CD14-positive monocyte (primary cell): ENCODE measurements at regions not wholly inside any gene's neighbourhood (a gene's known extent, or its start where the extent isn't known, plus 50 kb on each side); places are given as distances from the start of the nearest gene placed in this dataset.

Experiments used
- DNase-seq, 3 donors: peaks; one replicate each; pipeline ENCODE4 v3.0.0-alpha.2; 2011 to 2022
- H2AFZ ChIP-seq: 2 replicates; pipeline ENCODE4 v1.6.0; 2012; ENCODE audit warnings: mild to moderate bottlenecking, low read depth, low read length, inconsistent platforms; ENCODE audit not compliant: insufficient read depth, poor library complexity, severe bottlenecking
- H3K27ac ChIP-seq, 2 donors: 1 replicate in 1 of 2; 2 replicates in 1 of 2; pipeline ENCODE4 v1.5.1; 2012 to 2013; ENCODE audit warnings: low read length in 2 of 2, control low read depth in 1 of 2, inconsistent platforms in 1 of 2, low read depth in 1 of 2, mild to moderate bottlenecking in 1 of 2
- H3K27me3 ChIP-seq, 2 donors: one replicate each; pipeline versions ENCODE4 v1.6.0 to v1.6.1; 2011 to 2013; ENCODE audit warnings: low read length in 2 of 2; ENCODE audit not compliant: control insufficient read depth in 2 of 2, insufficient read depth in 2 of 2
- H3K36me3 ChIP-seq, 2 donors: replicated peaks in 1 of 2; 1 replicate in 1 of 2; 2 replicates in 1 of 2; pipeline versions ENCODE4 v1.5.1 to v1.6.1; 2012 to 2013; ENCODE audit warnings: low read length in 2 of 2, control low read depth in 1 of 2, inconsistent platforms in 1 of 2, mild to moderate bottlenecking in 1 of 2; ENCODE audit not compliant: insufficient read depth in 2 of 2, control insufficient read depth in 1 of 2
- H3K4me1 ChIP-seq, 2 donors: 1 replicate in 1 of 2; 2 replicates in 1 of 2; pipeline versions ENCODE4 v1.5.1 to v1.6.1; 2012 to 2013; ENCODE audit warnings: low read length in 2 of 2, control low read depth in 1 of 2, inconsistent platforms in 1 of 2, mild to moderate bottlenecking in 1 of 2, moderate library complexity in 1 of 2; ENCODE audit not compliant: insufficient read depth in 2 of 2, control insufficient read depth in 1 of 2
- H3K4me2 ChIP-seq: replicated peaks from 2 replicates; pipeline ENCODE3; 2012; ENCODE audit warnings: low read length, moderate library complexity, mild to moderate bottlenecking; ENCODE audit not compliant: poor library complexity, severe bottlenecking; ENCODE audit errors: extremely low read depth
- H3K4me3 ChIP-seq, 3 experiments: fragments of 200-600 bp in 1 of 3; sonication (generic) in 1 of 3; replicated peaks in 1 of 3; 1 replicate in 2 of 3; 2 replicates in 1 of 3; pipeline ENCODE4 v1.5.1; 2011 to 2013; ENCODE audit warnings: low read length in 3 of 3, mild to moderate bottlenecking in 3 of 3, control low read depth in 2 of 3, low read depth in 2 of 3, inconsistent platforms in 1 of 3, moderate library complexity in 1 of 3
- H3K79me2 ChIP-seq: 2 replicates; pipeline ENCODE4 v1.6.0; 2012; ENCODE audit warnings: mild to moderate bottlenecking, control low read depth, inconsistent platforms, low read length, moderate library complexity; ENCODE audit not compliant: insufficient read depth
- H3K9ac ChIP-seq: 2 replicates; pipeline ENCODE4 v1.6.0; 2017; ENCODE audit warnings: low read length, mild to moderate bottlenecking; ENCODE audit not compliant: insufficient read depth, poor library complexity, severe bottlenecking
- H3K9me3 ChIP-seq, 2 donors: replicated peaks in 1 of 2; 1 replicate in 1 of 2; 2 replicates in 1 of 2; pipeline versions ENCODE4 v1.5.1 to v1.6.1; 2012 to 2013; ENCODE audit warnings: low read length in 2 of 2, control low read depth in 1 of 2; ENCODE audit not compliant: control insufficient read depth in 1 of 2, insufficient read depth in 1 of 2
- H4K20me1 ChIP-seq: 2 replicates; pipeline ENCODE4 v1.6.0; 2012; ENCODE audit warnings: mild to moderate bottlenecking, low read length, control low read depth, moderate library complexity; ENCODE audit not compliant: insufficient read depth
- H3K27ac Mint-ChIP-seq, 7 donors: one replicate each; pipeline ENCODE4 v1.8.0; 2020; ENCODE audit warnings: mild to moderate bottlenecking in 7 of 7, mixed read lengths in 7 of 7, moderate library complexity in 6 of 7, inconsistent platforms in 2 of 7
- H3K27me3 Mint-ChIP-seq, 3 donors: one replicate each; pipeline ENCODE4 v1.8.0; 2021 to 2022; ENCODE audit warnings: low read depth in 3 of 3, mild to moderate bottlenecking in 3 of 3, mixed read lengths in 3 of 3, moderate library complexity in 3 of 3, inconsistent platforms in 1 of 3
- H3K36me3 Mint-ChIP-seq, 2 donors: one replicate each; pipeline ENCODE4 v1.8.0; 2020; ENCODE audit warnings: mixed read lengths in 2 of 2, inconsistent platforms in 1 of 2, mild to moderate bottlenecking in 1 of 2
- H3K4me1 Mint-ChIP-seq: one replicate; pipeline ENCODE4 v1.8.0; 2020; ENCODE audit warnings: mild to moderate bottlenecking, mixed read lengths
- H3K4me3 Mint-ChIP-seq, 2 donors: one replicate each; pipeline ENCODE4 v1.8.0; 2020; ENCODE audit warnings: mild to moderate bottlenecking in 2 of 2, mixed read lengths in 2 of 2, moderate library complexity in 1 of 2
- H3K9me3 Mint-ChIP-seq, 7 donors: one replicate each; pipeline ENCODE4 v1.8.0; 2020 to 2022; ENCODE audit warnings: mixed read lengths in 7 of 7, mild to moderate bottlenecking in 6 of 7, moderate library complexity in 6 of 7, inconsistent platforms in 2 of 7
- WGBS: methylation state at CpG from one replicate; pipeline ENCODE4 v1.1.5; 2013; ENCODE audit warnings: missing lambda C conversion rate; ENCODE audit not compliant: insufficient coverage; 5-methylcytosine and 5-hydroxymethylcytosine counted together
- intact Hi-C, 2 donors: fragments of 100-400 bp; cut with micrococcal nuclease; formaldehyde crosslinking; loops; one replicate each; pipeline versions ENCODE4 v1.15.0 to v1.15.1; 2023
- TF ChIP-seq, protein P1 (sequence below): fragments of 200-600 bp; IDR thresholded peaks from one replicate; pipeline ENCODE4 v1.8.0; 2022; ENCODE audit warnings: antibody characterized with exemption, mild to moderate bottlenecking

DNA sequence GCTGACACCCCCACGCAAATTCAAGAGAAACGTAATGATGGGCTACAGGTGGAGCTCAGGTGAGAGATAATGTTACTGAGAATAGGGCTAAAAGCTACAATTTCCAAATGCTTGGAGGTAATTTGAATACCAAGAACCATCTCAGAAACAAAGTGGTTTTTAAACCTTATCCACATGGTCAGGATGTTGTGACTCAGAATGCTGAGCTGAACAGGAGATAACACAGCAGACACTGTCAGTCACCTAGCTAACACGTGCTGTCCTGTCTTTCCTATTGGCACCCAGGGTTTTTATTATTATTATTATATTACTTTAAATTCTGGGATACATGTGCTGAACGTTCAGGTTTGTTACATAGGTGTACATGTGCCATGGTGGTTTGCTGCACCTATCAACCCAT is 233.0 kb upstream of the MAF start:
- no peak overlapping the region for H2AFZ ChIP-seq

DNA sequence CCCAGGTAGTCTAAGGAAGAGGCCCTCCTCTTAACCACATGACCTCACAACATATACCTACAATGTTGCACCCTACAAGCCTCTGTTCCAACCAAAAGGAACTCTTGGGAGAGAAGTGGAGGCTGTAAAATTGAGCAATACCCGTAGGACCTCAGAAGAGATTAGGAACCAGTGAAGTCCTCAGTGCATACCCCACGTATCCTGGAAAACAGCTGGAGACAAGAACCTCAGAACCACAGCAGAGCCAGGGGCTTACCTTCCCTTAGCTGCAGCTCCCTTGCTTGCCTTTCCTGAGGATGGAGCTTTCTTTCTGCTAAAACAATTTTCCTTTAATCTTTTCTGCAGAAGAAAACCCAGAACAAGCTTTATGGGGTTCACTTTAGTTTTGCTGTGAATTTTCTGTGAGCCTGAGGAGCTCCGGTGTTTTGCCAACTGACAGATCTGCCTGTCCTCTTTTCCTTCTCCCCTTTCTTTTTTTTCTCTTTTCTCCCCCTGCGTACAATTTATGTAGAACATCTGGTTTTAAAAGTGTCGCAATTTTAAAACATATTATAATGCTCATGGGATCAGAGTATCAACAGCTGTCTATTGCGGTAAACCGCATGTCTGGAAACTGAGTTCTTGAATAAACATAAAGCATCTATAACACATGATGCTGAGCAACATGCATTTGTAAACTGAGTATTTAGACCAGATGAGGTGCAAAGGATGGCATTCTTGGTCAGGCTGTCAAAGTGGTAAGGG is 226.4 kb upstream of the MAF start:
- H3K4me3 ChIP-seq: no peak overlapping the region
- TF ChIP-seq, protein P1, sequence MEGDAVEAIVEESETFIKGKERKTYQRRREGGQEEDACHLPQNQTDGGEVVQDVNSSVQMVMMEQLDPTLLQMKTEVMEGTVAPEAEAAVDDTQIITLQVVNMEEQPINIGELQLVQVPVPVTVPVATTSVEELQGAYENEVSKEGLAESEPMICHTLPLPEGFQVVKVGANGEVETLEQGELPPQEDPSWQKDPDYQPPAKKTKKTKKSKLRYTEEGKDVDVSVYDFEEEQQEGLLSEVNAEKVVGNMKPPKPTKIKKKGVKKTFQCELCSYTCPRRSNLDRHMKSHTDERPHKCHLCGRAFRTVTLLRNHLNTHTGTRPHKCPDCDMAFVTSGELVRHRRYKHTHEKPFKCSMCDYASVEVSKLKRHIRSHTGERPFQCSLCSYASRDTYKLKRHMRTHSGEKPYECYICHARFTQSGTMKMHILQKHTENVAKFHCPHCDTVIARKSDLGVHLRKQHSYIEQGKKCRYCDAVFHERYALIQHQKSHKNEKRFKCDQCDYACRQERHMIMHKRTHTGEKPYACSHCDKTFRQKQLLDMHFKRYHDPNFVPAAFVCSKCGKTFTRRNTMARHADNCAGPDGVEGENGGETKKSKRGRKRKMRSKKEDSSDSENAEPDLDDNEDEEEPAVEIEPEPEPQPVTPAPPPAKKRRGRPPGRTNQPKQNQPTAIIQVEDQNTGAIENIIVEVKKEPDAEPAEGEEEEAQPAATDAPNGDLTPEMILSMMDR: no peak
- no peaks in the 10 kb centered on the region for H3K36me3 Mint-ChIP-seq
- intact Hi-C loops: no loop called here
- no peaks in the 10 kb centered on the region for H3K27me3 Mint-ChIP-seq
- H3K79me2 ChIP-seq: no peaks in the 10 kb centered on the region
- H3K9ac ChIP-seq: no peak overlapping the region
- H3K9me3 Mint-ChIP-seq: peaks cover 0 to 2% (median 0%) of the 10 kb centered on the region in 7 donors
- H4K20me1 ChIP-seq: no peaks in the 10 kb centered on the region
- H3K4me1 ChIP-seq: no peaks in the 10 kb centered on the region
- 69% methylated on average over 2 of the region's 7 CpGs for WGBS
- no peak overlapping the region for H3K27ac ChIP-seq
- no peaks in the 10 kb centered on the region for H3K4me1 Mint-ChIP-seq
- H2AFZ ChIP-seq: no peak overlapping the region
- no peak overlapping the region for H3K27ac Mint-ChIP-seq
- DNase-seq: no peak
- no peaks in the 10 kb centered on the region for H3K9me3 ChIP-seq
- no peaks in the 10 kb centered on the region for H3K27me3 ChIP-seq
- no peaks in the 10 kb centered on the region for H3K36me3 ChIP-seq
- H3K4me3 Mint-ChIP-seq: no peak overlapping the region
- H3K4me2 ChIP-seq: no peak overlapping the region

More for the DNA sequence above, 233.0 kb upstream of the MAF start:
- Histone ChIP-seq H3K79me2 (no peaks in the 10 kb centered on the region), H3K4me3 (no peak overlapping the region), H3K9me3 (no peaks in the 10 kb centered on the region), H3K9ac (no peak overlapping the region), H3K4me2 (no peak overlapping the region), H3K36me3 (no peaks in the 10 kb centered on the region), H3K4me1 (no peaks in the 10 kb centered on the region), H3K27me3 (no peaks in the 10 kb centered on the region), H4K20me1 (no peaks in the 10 kb centered on the region), H3K27ac (no peak overlapping the region)
- intact Hi-C loops: no loop called here
- no peak for DNase-seq
- TF ChIP-seq, protein P1: no peak
- Mint-ChIP-seq H3K9me3 (peaks cover 0 to 10% (median 4%) of the 10 kb centered on the region in 7 donors), H3K27me3 (peaks cover 1 to 3% (median 3%) of the 10 kb centered on the region in 3 donors), H3K4me1 (no peaks in the 10 kb centered on the region), H3K27ac (no peak overlapping the region), H3K4me3 (no peak overlapping the region), H3K36me3 (no peaks in the 10 kb centered on the region)
- WGBS: 50% methylated on average over 1 of the region's 4 CpGs
